ENCODE measurements at regions not wholly inside any gene's neighbourhood (a gene's known extent, or its start where the extent isn't known, plus 50 kb on each side); places are given as distances from the start of the nearest gene placed in this dataset.

GRCh38 chr2:57867730-57868129, 178.9 kb upstream of the VRK2 start:
- no peaks in the 10 kb centered on the region for H3K27me3 ChIP-seq
- WGBS, 2 donors = 87 to 89% methylated on average over 3 of the region's 3 CpGs
- DNase-seq = no peak
- H3K9me3 ChIP-seq = no peaks in the 10 kb centered on the region
- no peak overlapping the region for H3K27ac ChIP-seq
- TF ChIP-seq POLR2AphosphoS5 (IDR thresholded peaks at IDR 0.05) = no peak
- TF ChIP-seq EP300 (IDR thresholded peaks at IDR 0.05) = no peak
- no peak for TF ChIP-seq CTCF (IDR thresholded peaks at IDR 0.05)
- TF ChIP-seq POLR2A (IDR thresholded peaks at IDR 0.05) = no peak
- H3K4me3 ChIP-seq = no peak overlapping the region
- no peaks in the 10 kb centered on the region for H3K36me3 ChIP-seq
- H3K4me1 ChIP-seq = no peaks in the 10 kb centered on the region
- intact Hi-C loops (cut with DNase I) = no loop called here

- no peak overlapping the region for H3K27ac ChIP-seq
- no peak overlapping the region for H3K4me3 ChIP-seq
- H3K4me1 ChIP-seq = no peaks in the 10 kb centered on the region
- H3K36me3 ChIP-seq = no peaks in the 10 kb centered on the region
- no peaks in the 10 kb centered on the region for H3K9me3 ChIP-seq
- intact Hi-C loops (cut with DNase I) = no loop called here
- no peak for DNase-seq
- TF ChIP-seq POLR2AphosphoS5 (IDR thresholded peaks at IDR 0.05) = no peak
- no peak for TF ChIP-seq POLR2A (IDR thresholded peaks at IDR 0.05)
- TF ChIP-seq EP300 (IDR thresholded peaks at IDR 0.05) = no peak
- no peak for TF ChIP-seq CTCF (IDR thresholded peaks at IDR 0.05)
- H3K27me3 ChIP-seq = no peaks in the 10 kb centered on the region
These were observed 177.9 kb upstream of the VRK2 start for GRCh38 chr2:57868619-57869139.

GRCh38 chr2:57869758-57870344, 176.8 kb upstream of the VRK2 start:
- no peak overlapping the region for H3K4me3 ChIP-seq
- no peaks in the 10 kb centered on the region for H3K9me3 ChIP-seq
- H3K27ac ChIP-seq = no peak overlapping the region
- H3K4me1 ChIP-seq = no peaks in the 10 kb centered on the region
- intact Hi-C loops (cut with DNase I) = no loop called here
- no peaks in the 10 kb centered on the region for H3K36me3 ChIP-seq
- no peak for DNase-seq
- no peak for TF ChIP-seq POLR2A (IDR thresholded peaks at IDR 0.05)
- TF ChIP-seq POLR2AphosphoS5 (IDR thresholded peaks at IDR 0.05) = no peak
- TF ChIP-seq CTCF (IDR thresholded peaks at IDR 0.05) = no peak
- no peak for TF ChIP-seq EP300 (IDR thresholded peaks at IDR 0.05)
- no peaks in the 10 kb centered on the region for H3K27me3 ChIP-seq
- 78 to 90% methylated on average over 12 of the region's 12 CpGs for WGBS, 2 donors

GRCh38 chr2:57876313-57876712, 170.3 kb upstream of the VRK2 start:
- Histone ChIP-seq H3K27ac (no peak overlapping the region), H3K36me3 (no peaks in the 10 kb centered on the region), H3K4me3 (no peak overlapping the region), H3K27me3 (no peaks in the 10 kb centered on the region), H3K4me1 (peaks cover 0 to 10% (median 7%) of the 10 kb centered on the region in 4 donors), H3K9me3 (no peaks in the 10 kb centered on the region)
- TF ChIP-seq POLR2A (IDR thresholded peaks at IDR 0.05) (no peak), CTCF (IDR thresholded peaks at IDR 0.05) (no peak), EP300 (IDR thresholded peaks at IDR 0.05) (no peak), POLR2AphosphoS5 (IDR thresholded peaks at IDR 0.05) (no peak)
- no peak for DNase-seq
- intact Hi-C loops (cut with DNase I) = no loop called here

- no peaks in the 10 kb centered on the region for H3K9me3 ChIP-seq
- H3K27me3 ChIP-seq = no peaks in the 10 kb centered on the region
- H3K27ac ChIP-seq = peak overlapping the region in 1 of 4 donors; percentile 9
- H3K4me1 ChIP-seq = peaks cover 0 to 14% (median 7%) of the 10 kb centered on the region in 4 donors
- no peaks in the 10 kb centered on the region for H3K36me3 ChIP-seq
- TF ChIP-seq POLR2A (IDR thresholded peaks at IDR 0.05) = no peak
- no peak for TF ChIP-seq CTCF (IDR thresholded peaks at IDR 0.05)
- TF ChIP-seq EP300 (IDR thresholded peaks at IDR 0.05) = no peak
- TF ChIP-seq POLR2AphosphoS5 (IDR thresholded peaks at IDR 0.05) = no peak
- peak overlapping the region in 1 of 4 donors; percentile 29 for H3K4me3 ChIP-seq
- no peak for DNase-seq
- intact Hi-C loops (cut with DNase I) = no loop called here
These were observed 168.8 kb upstream of the VRK2 start for GRCh38 chr2:57877811-57878170.
